ENCODE measurements at regions not wholly inside any gene's neighbourhood (a gene's known extent, or its start where the extent isn't known, plus 50 kb on each side); places are given as distances from the start of the nearest gene placed in this dataset.

- TF ChIP-seq CTCF (IDR thresholded peaks at IDR 0.05): no peak
- no peak for TF ChIP-seq POLR2A (IDR thresholded peaks at IDR 0.05)
These were observed 225.4 kb downstream of the HLX start for GRCh38 chr1:221104596-221104995.

All from Peyer's patch (tissue), 4 donors.